Astrocyte of the spinal cord (primary cell): ENCODE measurements at regions not wholly inside any gene's neighbourhood (a gene's known extent, or its start where the extent isn't known, plus 50 kb on each side); places are given as distances from the start of the nearest gene placed in this dataset.
"Not testable (repeated sequence)": the region's sequence is repeated elsewhere in the genome, so short reads cannot be mapped to it uniquely, and the experiment has no call there.

Experiments
- DNase-seq: peaks from one replicate; pipeline ENCODE4 v3.0.0; 2011; ENCODE audit warnings: low read depth, low spot score
- H3K4me3 ChIP-seq: 2 replicates; pipeline ENCODE4 v1.5.1; 2011; ENCODE audit warnings: low read depth, mild to moderate bottlenecking, low read length, moderate library complexity
- CTCF ChIP-seq: IDR thresholded peaks from 2 replicates; pipeline ENCODE4 v1.5.1; 2012; ENCODE audit warnings: low read depth, mild to moderate bottlenecking, low read length, inconsistent platforms
- in situ Hi-C: cut with HindIII; loops from 2 replicates; pipeline ENCODE4 v1.10.0; 2017; ENCODE audit warnings: low sequenced_read_pairs

- TF ChIP-seq CTCF, result no peak
- DNase-seq, result no peak
- in situ Hi-C loops, result no loop called here
- no peak overlapping the region for H3K4me3 ChIP-seq
Observed at GRCh38 chr12:62044450-62045135, 215.6 kb upstream of the USP15 start.

GRCh38 chr12:62045211-62045610, 215.0 kb upstream of the USP15 start:
- H3K4me3 ChIP-seq, result no peak overlapping the region
- no peak for TF ChIP-seq CTCF
- in situ Hi-C loops, result no loop called here
- no peak for DNase-seq

- in situ Hi-C loops, result no loop called here
- DNase-seq, result no peak
- no peak for TF ChIP-seq CTCF
- H3K4me3 ChIP-seq, result no peak overlapping the region
Observed at GRCh38 chr12:62050785-62051184, 209.4 kb upstream of the USP15 start.

GRCh38 chr12:62069976-62070375, 190.2 kb upstream of the USP15 start:
- no peak for TF ChIP-seq CTCF
- in situ Hi-C loops, result no loop called here
- no peak overlapping the region for H3K4me3 ChIP-seq
- no peak for DNase-seq

- in situ Hi-C loops, DNase-seq: not testable (repeated sequence)
Observed at GRCh38 chr12:62073236-62073635, 187.0 kb upstream of the USP15 start.

GRCh38 chr12:62075870-62076269, 184.3 kb upstream of the USP15 start:
- in situ Hi-C loops, result no loop called here
- TF ChIP-seq CTCF, result no peak
- no peak overlapping the region for H3K4me3 ChIP-seq
- no peak for DNase-seq

More at GRCh38 chr12:62073236-62073635, 187.0 kb upstream of the USP15 start:
- H3K4me3 ChIP-seq, result not testable (repeated sequence)

- H3K4me3 ChIP-seq, result no peak overlapping the region
- no peak for TF ChIP-seq CTCF
- no peak for DNase-seq
- in situ Hi-C loops, result no loop called here
Observed at GRCh38 chr12:62078020-62078419, 182.2 kb upstream of the USP15 start.
